CD4-positive, alpha-beta T cell treated with Interleukin-17A for 1 hour (primary cell): ENCODE measurements at regions not wholly inside any gene's neighbourhood (a gene's known extent, or its start where the extent isn't known, plus 50 kb on each side); places are given as distances from the start of the nearest gene placed in this dataset.

Source experiments
- DNase-seq: peaks from one replicate; pipeline ENCODE4 v3.0.0-alpha.2; 2020

DNA sequence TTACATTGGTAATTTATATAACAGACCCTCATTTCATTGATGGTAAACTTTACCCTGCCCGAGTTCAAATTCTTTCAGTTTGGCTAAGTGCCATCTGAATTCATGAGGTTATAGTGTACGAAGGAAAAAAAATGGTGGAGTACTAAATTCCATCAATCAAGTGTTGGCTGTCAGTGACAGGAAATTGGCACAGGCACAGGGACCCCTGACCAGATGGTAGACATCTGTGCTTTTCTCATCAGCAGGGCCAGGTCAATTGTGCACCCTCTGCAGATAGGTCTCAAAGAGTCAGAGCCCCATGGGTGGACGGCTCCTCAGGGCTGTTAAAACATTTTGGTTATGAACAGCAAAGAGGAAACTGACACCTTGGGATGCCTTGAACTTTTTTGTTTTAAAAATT is 439.2 kb downstream of the SETBP1 start:
- no peak for DNase-seq

DNA sequence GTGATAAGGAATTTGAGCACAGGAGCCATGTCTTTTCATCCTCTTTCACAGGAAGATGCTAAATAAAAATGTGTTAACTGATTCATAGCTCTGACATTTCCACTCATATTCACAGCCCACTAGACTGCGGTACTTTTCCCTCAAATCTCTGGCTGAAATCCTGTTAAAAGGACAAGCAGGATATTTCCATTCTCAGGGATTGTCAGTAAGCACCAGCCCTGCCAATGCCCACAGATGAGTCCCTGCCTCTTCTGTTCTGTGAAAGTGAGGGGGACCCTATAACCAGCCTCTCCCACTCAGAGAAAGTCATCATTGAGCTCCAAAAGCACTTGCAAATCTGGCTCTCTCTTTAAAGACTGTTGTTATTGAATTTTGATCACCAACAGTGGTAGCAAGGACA is 440.5 kb downstream of the SETBP1 start:
- DNase-seq: no peak

DNA sequence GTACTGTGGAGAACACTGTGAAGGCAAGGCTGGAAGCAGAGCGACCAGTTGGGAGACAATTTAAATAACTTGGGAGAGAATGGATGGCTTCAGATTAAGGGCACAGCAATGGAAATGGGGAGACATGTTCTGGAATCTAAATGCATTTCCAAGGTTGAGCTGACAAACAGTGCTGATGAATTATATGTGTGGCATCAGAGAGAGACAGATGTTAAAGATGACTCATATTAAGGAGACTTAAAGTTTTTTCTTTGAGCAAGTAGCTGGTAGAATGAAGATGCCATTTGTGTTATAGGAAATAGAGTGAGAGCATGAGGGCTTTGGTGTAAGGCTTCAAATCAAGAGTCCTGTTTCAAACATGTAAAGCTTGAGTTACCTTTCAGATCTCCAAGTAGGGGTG is 441.8 kb downstream of the SETBP1 start:
- no peak for DNase-seq

DNA sequence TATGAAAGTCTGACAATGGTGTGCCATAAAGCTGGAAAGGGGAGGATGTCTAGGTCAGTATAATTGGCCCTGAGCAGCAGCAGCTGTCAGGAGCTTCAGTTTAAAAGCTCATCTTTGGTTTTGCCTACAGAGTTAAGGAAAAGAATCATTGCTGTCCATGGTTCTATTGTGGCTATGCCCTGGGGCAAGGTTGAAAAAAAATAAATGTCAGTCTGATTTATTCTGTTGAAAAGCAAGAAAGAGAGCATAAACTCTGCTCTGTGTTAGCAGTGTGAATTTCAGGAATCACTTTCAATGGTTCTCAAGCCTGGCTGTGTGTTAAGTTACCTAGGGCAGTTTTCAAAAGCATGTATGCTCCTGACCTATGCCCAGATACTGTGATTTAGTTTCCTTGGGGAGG is 446.7 kb downstream of the SETBP1 start:
- DNase-seq: no peak

DNA sequence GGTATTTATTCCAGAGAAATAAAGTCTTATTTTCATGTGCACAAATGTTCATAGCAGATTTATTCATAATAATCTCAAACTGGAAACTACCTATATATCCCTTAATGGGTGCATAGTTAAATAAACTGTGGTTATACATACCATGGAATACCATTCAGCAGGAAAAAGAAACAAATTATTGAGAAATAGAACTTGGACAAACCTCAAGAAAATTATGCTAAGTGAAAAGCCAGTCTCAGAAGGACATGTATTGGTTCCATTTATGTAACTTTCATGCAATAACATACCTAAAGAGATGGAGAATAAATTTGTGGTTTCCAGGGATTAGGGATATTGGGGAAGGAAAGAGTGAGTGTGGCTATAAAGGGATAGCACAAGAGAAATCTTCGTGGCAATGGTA is 452.6 kb downstream of the SETBP1 start:
- DNase-seq: no peak

DNA sequence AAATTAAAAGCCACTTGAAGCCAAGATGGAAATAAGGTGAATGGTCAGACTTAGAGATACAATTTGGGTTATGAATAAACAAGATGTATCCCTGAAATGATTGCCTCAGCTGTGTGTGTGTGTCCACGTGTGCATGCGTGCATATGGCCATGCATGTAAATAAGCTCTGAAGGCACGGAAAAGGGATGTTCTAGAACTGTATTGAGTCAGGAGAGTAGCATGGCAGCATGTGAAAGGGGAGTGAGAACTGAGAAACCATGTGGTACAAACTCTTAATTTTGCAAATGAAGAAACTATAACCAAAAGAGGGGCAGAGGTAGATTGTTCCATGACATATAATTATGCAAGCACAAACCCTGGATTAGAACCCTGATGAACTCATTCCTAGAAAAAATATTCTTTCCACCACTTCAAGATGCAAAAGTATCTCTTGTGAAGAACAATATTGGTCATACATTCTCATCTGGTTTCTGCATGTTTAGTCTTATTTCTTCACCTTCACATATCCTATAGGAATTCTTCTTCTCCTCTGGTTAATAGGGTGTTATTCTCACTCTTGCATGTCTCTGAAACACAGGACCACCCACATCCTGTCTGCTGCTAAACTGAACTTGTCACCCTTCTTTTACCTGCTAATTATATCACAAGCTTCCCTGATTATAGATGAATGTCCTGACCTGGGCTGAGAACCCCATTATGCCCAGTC is 455.8 kb downstream of the SETBP1 start:
- no peak for DNase-seq

DNA sequence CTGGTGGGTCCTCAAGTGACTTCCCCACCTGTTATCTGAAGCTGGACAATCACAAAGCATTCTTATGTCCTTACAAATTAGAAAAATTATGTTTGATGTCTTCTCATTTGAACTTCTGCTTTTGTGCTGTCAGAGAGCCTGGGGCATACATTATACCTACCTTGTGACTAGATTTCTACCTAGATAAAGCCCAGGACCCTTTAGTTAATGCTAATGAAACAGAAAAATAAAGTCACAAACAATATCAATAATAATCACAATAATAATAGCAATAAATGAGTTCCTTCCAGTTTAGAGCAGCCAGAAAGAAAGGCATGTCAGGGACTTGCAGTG is 456.4 kb downstream of the SETBP1 start:
- DNase-seq: no peak

DNA sequence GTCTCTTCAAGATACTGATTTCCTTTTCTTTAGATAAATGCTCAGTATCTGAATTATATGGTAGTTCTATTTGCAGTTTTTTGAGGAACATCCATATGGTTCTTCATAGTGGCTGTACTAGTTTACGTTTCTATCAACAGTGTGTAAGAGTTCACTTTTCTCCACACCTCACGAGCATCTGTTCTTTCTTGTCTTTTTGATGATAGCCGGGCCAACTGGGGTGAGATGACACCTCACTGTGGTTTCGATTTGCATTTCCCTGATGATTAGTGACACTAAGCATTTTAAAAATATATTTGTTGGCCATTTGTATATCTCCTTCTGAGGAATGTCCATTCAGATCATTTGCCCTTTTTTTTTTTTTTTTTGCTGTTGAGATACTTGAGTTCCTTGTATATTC is 458.8 kb downstream of the SETBP1 start:
- DNase-seq: no peak

DNA sequence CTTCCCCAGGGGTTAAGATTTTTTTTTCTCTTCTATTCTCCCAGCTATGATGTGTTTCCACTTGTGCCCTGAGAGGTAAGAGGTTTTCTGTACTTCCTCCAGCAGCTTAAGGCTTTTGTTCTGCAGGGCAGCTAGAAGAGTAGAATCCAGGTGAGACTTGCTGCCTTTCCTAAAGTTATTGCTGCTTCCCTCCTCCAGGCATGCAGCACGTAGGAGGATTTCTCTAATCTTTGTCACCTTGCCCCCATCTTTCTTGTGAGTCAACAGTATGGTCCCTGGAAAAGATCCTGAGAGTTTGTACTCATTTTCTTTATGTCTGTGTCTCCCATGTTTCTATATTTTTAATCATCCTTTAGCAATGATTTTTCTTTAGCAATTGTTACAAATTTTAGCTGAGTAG is 462.2 kb downstream of the SETBP1 start:
- DNase-seq: no peak

DNA sequence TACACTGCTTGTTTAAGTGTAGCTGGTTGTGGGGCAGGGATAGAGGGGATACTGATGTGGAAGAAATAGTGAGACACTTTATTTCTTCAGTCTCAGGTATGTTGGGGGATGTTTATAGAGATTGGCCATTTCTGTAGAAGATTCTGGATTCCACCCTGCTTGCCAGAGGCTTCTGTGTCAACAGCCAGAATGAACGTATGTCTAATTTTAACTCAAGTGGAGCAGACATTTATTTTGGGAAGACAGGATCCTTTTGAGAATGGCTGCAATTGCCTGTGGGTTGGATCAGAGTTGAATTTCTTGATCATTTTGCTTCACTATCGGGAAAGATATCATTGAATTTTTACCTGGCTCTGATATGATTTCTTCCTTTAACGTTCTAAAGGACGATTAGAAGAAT is 465.6 kb upstream of the SLC14A2 start:
- DNase-seq: no peak

DNA sequence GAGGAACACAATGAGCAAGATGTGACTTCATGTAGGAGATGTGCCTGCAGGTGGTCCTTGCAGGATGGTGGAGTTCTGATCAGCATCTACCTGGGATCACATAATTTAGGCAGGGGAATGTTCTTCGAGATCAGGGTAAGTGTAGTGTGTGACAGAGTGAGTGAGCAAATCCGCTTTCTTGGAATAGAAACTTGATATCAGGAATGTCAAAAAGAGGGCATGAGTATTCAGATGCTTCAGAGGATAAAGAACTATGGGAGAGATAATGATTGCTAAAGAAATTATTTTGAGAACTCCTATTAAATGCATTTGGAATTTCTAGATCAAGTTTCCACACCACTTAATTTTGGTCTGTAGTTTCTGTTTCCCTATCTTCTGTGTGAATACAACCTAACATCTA is 463.6 kb upstream of the SLC14A2 start:
- DNase-seq: no peak

DNA sequence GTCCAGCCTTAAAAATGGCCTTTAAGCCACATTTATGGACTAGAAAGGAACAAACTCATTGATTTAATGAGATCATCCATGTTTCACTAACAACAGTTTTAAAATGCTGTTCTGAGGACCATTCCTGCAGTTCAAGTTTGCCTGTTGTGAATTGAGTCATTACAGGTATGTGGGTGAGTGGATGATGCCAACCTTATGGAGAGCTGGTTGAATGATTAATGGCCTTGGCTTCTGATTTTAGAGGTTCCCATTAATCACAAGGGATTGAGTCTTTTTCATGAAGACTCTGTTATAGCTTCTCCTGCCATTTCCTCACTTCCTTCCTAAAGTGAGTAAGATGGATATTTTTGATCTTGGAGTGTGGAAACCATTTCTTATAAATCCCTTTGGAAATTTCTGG is 459.8 kb upstream of the SLC14A2 start:
- no peak for DNase-seq

DNA sequence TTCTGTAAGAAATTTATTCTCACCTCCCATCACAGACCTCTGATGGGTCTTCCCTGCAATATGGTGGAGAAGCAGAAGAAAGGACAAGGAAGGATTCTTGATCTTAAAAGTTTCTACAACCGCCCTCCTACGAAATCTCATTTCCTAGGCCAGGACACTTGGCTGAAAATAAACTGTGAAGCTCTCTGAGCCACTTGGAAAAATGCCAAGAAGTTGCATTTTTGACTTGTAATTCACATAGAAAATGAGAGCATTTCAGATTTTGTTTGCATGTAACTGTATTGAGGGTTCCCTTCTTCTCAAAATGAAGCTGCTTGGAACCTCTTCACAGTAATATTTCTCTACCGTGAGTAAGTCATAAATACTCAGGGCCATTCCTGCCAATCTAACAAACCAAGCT is 458.3 kb upstream of the SLC14A2 start:
- no peak for DNase-seq

DNA sequence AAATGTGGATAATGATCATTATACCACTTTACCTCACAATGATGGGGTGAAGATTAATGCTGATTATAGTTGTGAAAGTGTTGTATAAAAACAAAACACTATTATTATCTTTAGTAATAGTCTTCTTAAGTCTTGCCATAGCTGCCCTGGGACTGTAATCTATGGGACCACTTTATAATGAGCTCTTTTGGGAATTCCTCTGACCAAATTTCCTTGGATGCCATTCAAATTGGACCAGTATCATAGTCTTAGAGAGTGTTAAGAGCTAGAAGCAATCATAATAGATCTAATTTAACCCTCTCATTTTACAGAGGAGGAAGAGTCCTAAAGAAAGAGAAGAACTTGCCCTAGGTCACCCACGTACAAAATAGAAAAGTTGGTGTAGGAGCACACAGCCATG is 457.7 kb upstream of the SLC14A2 start:
- DNase-seq: no peak

DNA sequence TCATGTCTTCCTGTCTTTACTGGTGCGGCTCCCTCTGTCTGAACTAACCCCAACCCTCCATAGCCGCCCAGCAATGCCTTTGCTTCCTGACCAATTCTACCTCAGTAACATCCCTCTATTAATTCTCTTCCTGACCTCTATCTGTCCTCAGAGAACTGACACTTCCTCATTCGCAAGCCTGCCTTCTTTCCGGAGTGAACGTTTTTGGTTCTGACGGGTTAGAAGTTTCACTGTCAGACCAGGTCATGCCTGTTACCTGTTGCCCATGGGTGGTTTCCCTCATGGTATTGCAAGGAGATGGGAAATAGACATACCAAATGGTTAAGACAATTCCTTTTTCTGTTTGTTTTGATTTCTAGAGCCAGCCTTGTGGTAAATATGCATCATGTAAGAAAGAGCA is 453.4 kb upstream of the SLC14A2 start:
- DNase-seq: no peak

DNA sequence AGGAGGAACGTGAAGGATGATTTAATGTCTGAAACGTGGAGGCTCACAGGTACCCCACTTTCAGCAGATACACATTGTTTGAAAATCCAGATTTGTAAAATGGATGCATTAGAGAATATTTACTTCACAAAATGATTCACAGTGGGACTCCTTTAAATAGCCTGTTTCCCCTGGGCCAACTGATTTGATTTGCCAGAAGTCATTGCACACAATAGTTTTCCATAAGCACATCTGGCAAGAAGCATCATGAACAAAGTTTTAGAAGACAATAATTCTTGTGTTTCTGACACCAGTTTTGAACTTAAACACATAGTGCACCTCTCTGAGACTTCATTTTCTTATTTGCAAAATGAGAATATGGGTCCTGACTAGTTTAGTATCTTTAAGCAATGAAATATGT is 451.4 kb upstream of the SLC14A2 start:
- no peak for DNase-seq

DNA sequence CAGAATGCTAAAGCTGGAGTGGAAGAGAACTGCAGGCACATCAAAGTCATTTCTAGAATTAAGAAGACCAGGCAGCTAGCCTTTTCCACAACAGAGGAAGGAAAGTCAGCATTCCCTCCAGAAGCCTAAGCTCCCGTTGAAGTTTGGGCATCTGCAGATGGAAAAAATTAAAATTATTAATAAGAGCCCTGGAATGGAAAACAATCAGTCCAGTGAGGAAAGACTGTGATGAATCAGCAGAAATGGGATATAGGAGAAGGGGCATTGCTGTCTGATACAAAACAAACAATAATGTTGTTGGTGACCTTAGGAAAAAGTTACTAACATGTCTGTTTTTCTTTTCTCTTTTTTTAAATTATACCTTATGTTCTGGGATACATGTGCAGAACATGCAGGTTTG is 450.7 kb upstream of the SLC14A2 start:
- no peak for DNase-seq

DNA sequence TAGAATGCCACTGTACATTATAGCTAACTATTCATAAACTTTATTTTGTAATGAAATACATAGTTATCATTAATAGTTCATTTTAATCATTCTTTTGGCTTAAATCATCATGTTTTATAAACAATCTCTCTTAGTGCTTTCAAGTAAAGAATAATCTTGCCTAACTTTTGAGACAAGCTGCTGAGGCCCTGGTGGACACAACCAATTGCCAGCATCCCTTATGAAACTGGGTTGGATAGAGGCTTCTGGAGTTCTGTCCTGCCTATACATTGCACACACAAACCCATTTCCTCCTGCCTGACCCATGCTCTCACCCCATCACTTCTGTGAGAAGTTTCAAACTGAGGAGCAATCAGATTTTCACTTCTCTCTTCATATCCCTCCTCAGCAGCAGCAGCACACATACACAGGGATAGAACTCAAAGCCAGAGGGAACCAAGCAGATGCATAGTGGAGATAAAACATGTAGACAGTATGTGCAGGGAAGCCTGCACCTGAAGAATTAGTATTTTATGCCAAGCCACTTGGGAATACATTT is 450.0 kb upstream of the SLC14A2 start:
- no peak for DNase-seq

DNA sequence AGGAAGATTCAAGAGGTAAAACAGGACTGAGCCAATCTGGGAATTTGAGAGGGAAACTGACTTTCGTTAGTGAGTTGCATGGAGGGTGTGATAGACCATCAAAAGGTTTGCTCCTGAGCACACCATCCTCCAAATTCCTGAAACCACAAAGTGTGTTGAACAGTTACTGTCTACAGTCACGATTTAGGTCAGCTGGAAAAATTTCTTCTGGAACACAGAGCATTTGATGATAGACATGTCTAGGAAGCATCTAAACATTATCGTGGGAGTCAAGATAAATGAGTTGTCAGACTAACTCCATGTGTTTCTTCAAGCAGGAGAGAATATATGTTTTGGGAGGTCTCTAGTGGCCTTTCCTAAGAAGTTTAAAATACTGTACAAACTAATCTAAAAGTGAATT is 449.4 kb upstream of the SLC14A2 start:
- DNase-seq: no peak

DNA sequence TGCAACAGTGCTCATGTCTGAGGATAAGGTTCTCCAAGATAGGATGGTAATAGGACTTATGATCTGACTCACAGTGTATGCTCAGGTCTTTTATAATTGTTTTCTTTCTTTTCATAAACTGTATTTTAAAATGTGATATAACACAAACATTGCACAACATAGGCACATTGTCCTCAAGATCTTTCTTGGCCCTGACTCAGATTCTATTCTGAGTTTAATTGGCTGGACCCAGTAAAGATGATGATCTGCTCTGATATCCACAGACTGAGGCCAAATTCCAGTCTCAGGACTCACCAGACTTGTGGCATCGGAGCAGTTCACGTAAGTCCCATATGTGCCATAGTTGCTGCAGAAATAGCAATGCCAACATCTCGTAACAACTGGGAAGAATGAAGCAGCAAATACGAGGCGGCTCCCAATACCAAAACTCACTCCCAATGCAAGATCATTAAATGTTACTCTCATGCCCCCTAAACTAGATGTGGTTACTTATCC is 448.9 kb upstream of the SLC14A2 start:
- DNase-seq: no peak

DNA sequence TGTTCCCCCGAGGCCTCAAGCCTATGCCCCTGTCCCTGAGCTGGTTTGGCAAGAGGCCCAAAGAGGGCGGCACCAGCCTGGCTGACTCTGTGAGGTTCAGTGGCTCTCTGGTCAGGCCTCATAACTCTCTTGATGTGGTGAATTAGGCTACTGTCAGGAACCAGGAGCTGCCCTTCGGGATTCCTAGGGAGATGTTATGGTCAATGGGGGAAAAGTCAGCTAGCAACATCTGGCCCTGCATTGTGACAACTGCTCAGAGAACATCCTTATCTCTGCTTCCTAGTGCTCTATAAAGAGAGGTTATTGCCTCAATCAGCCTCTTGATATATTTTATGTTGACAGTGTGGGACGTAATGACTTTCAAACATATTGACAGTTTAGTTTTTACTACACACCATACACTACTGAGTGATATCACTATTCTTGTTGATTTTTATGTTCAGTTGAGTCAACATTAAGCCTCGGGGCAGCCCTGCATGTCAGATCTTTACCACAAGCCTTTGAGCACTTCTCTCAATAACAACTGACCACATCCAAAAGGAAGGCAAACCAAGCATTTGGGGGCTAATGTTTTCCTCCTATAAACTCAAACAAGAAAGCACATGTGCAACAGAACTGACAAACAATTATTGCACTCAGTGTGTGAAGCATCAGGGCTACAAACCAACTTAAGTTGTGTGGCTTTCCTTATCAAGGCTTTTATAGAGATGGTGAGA is 448.3 kb upstream of the SLC14A2 start:
- DNase-seq: no peak

DNA sequence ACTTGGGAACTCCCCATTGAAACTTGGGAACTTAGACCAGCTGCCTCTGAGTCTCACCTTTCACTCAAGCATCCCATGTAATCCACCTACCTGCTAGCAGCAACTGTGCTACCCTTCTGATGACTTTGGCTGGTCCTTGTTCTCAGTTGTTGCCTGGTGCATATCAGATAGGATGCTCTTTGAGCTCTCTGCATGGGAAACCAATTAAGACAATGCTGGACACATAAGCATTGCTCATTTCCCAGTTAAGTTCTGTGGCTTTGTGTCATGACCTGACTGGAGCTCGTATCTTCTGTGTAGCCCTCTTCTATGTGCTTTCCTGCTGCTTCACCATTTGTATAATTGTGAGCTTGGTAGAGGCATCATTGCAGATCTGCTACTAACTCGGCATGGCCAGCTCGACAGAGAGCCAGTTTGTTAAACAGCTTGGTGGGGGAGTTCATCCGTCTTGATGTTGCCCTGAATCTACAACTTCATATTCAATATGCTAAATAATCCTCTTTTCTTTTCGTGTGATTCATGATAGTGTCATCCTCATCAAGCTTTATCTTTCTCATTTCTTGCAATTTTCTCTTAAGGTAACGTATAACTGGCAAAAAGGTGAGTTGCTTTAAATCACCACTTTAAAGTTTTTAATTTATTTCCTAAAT is 447.5 kb upstream of the SLC14A2 start:
- no peak for DNase-seq

DNA sequence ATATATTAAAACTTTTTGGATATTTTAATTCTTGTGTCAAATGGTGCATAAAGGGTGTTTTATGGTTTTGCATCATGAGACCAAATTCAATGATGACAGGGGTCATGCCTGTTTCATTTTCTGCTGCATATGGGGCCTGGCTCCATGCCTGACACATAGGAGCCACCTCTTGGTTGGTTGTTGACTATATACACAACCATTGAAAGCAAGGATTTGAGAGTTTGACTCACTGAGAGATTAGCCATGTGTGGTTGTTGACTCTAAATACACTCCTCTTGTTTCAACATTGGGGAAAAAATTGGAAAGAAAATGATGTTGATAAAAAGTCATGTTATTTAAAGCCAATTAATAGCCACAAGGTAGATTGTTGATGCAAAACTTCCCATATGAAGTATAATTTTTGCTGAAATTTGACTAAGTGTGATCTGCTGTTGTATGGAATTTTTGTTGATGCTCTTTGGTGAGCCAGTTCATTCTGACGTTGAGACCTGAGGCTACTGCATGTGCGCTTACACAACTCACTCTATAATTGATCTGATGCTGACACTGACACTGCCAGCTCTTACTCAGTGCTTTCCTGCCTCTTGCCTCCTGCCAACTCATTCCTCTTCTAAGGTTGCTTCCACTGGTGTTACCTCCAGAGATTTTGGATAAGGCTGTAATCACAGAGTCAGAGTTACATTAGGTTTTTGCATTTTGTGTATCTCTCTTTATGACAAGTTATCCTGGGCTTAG is 446.2 kb upstream of the SLC14A2 start:
- no peak for DNase-seq
